A673 (cell line): ENCODE measurements at regions not wholly inside any gene's neighbourhood (a gene's known extent, or its start where the extent isn't known, plus 50 kb on each side); places are given as distances from the start of the nearest gene placed in this dataset.

Experiments
- BruUV-seq: library from RNA; stranded (reverse); fragments of 400-500 nt; replicated peaks from 2 replicates; lab custom pipeline; 2021; lab: Mats Ljungman, UMichigan
- CTCF ChIA-PET: fragments of 300-600 bp; sonication (Branson Sonifier 250); formaldehyde crosslinking; loops from one replicate; lab custom pipeline; 2022; ENCODE audit warnings: antibody characterized with exemption; lab: Charles Lee
- POLR2A ChIA-PET: fragments of 300-600 bp; sonication (Branson Sonifier 250); formaldehyde crosslinking; loops from one replicate; lab custom pipeline; 2022; ENCODE audit warnings: antibody characterized with exemption; ENCODE audit not compliant: low non-redundant PET; lab: Charles Lee
- DNase-seq: peaks from one replicate; pipeline ENCODE4 v3.0.0-alpha.2; 2015; ENCODE audit warnings: low spot score
- H3K27ac ChIP-seq: fragments of 200-600 bp; sonication (generic); 2 replicates; pipeline ENCODE4 v1.5.1; 2016; ENCODE audit warnings: mixed run types, low read depth, mild to moderate bottlenecking, mixed read lengths, antibody characterized with exemption, low read length; ENCODE audit not compliant: poor library complexity, severe bottlenecking
- H3K27me3 ChIP-seq: fragments of 200-600 bp; sonication (generic); replicated peaks from 2 replicates; pipeline ENCODE4 v1.6.1; 2017; ENCODE audit warnings: mixed run types, low read depth, mild to moderate bottlenecking, mixed read lengths, antibody characterized with exemption, low read length; ENCODE audit not compliant: insufficient read depth, poor library complexity
- H3K36me3 ChIP-seq: fragments of 200-600 bp; sonication (generic); 2 replicates; pipeline ENCODE4 v1.6.1; 2016; ENCODE audit warnings: mixed run types, mild to moderate bottlenecking, mixed read lengths, antibody characterized with exemption, low read length; ENCODE audit not compliant: insufficient read depth, poor library complexity, severe bottlenecking
- H3K4me1 ChIP-seq: fragments of 200-600 bp; sonication (generic); 2 replicates; pipeline ENCODE4 v1.6.1; 2017; ENCODE audit warnings: mixed run types, mild to moderate bottlenecking, mixed read lengths, antibody characterized with exemption, low read length; ENCODE audit not compliant: insufficient read depth, poor library complexity, severe bottlenecking
- H3K4me3 ChIP-seq: fragments of 200-600 bp; sonication (generic); 2 replicates; pipeline ENCODE4 v1.5.1; 2016; ENCODE audit warnings: low read depth, mixed run types, mild to moderate bottlenecking, mixed read lengths, low read length; ENCODE audit not compliant: poor library complexity, severe bottlenecking
- H3K9me3 ChIP-seq: fragments of 200-600 bp; sonication (generic); 2 replicates; pipeline ENCODE4 v1.6.1; 2016; ENCODE audit warnings: mixed run types, low read depth, mild to moderate bottlenecking, mixed read lengths, antibody characterized with exemption, low read length; ENCODE audit not compliant: poor library complexity, severe bottlenecking
- CTCF ChIP-seq: fragments of 300-800, 200-600 bp; sonication (generic); conservative IDR thresholded peaks from 2 replicates; pipeline ENCODE4 v1.5.1; 2017; ENCODE audit warnings: low read depth, mild to moderate bottlenecking, antibody characterized with exemption, low read length, moderate library complexity, mixed read lengths
- EZH2 ChIP-seq: fragments of 200-600 bp; sonication (generic); IDR thresholded peaks from 2 replicates; pipeline ENCODE4 v1.6.1; 2017; ENCODE audit warnings: borderline replicate concordance, low read depth, mild to moderate bottlenecking, mixed read lengths, antibody characterized with exemption, low read length; ENCODE audit not compliant: poor library complexity, severe bottlenecking
- intact Hi-C: fragments of 100-400 bp; cut with micrococcal nuclease; formaldehyde crosslinking; loops from one replicate; pipeline ENCODE4 v1.10.0; 2022; ENCODE audit not compliant: unreplicated experiment

- intact Hi-C loops: no loop called here
- CTCF ChIA-PET: no interaction called here
- H3K9me3 ChIP-seq: no peaks in the 10 kb centered on the region
- POLR2A ChIA-PET: no interaction called here
- H3K27ac ChIP-seq: no peak overlapping the region
- BruUV-seq: no TSS peak
- TF ChIP-seq CTCF: no peak
- TF ChIP-seq EZH2: no peak
- H3K27me3 ChIP-seq: peaks cover 9% of the 10 kb centered on the region
- H3K4me1 ChIP-seq: peaks cover under 1% of the 10 kb centered on the region
- no peak for DNase-seq
- no peaks in the 10 kb centered on the region for H3K36me3 ChIP-seq
- no peak overlapping the region for H3K4me3 ChIP-seq
These were observed 409.6 kb upstream of the ID4 start for GRCh38 chr6:19427548-19427947.

GRCh38 chr6:19432966-19433498, 404.1 kb upstream of the ID4 start:
- ChIA-PET CTCF (no interaction called here), POLR2A (no interaction called here)
- Histone ChIP-seq H3K4me1 (peaks cover 12% of the 10 kb centered on the region), H3K27me3 (peaks cover 18% of the 10 kb centered on the region), H3K4me3 (no peak overlapping the region), H3K27ac (no peak overlapping the region), H3K9me3 (no peaks in the 10 kb centered on the region), H3K36me3 (no peaks in the 10 kb centered on the region)
- intact Hi-C loops: no loop called here
- DNase-seq: peak; percentile 49
- TF ChIP-seq CTCF (no peak), EZH2 (no peak)
- no TSS peak for BruUV-seq

- peaks cover 19% of the 10 kb centered on the region for H3K4me1 ChIP-seq
- H3K36me3 ChIP-seq: no peaks in the 10 kb centered on the region
- H3K27me3 ChIP-seq: peaks cover 18% of the 10 kb centered on the region
- ChIA-PET POLR2A (no interaction called here), CTCF (no interaction called here)
- no peaks in the 10 kb centered on the region for H3K9me3 ChIP-seq
- H3K4me3 ChIP-seq: no peak overlapping the region
- no TSS peak for BruUV-seq
- no peak overlapping the region for H3K27ac ChIP-seq
- TF ChIP-seq CTCF (no peak), EZH2 (no peak)
- intact Hi-C loops: no loop called here
- DNase-seq: no peak
These were observed 403.1 kb upstream of the ID4 start for GRCh38 chr6:19434065-19434464.
